ENCODE measurements at regions not wholly inside any gene's neighbourhood (a gene's known extent, or its start where the extent isn't known, plus 50 kb on each side); places are given as distances from the start of the nearest gene placed in this dataset.

GRCh38 chr6:130771741-130772140 lies 55.5 kb upstream of the SMLR1 start:
- no peak for FAIRE-seq

GRCh38 chr6:130773860-130774259 lies 53.3 kb upstream of the SMLR1 start:
- FAIRE-seq, result no peak

- no peak for FAIRE-seq
Measured at GRCh38 chr6:130775411-130776012, 51.7 kb upstream of the SMLR1 start.

GRCh38 chr6:130776287-130776925 lies 50.8 kb upstream of the SMLR1 start:
- FAIRE-seq, result no peak
